OCI-LY1 (cell line): ENCODE measurements at regions not wholly inside any gene's neighbourhood (a gene's known extent, or its start where the extent isn't known, plus 50 kb on each side); places are given as distances from the start of the nearest gene placed in this dataset.

Source experiments
- H2AFZ ChIP-seq: fragments of 200-600 bp; sonication (generic), shearing (Covaris generic); 2 replicates; pipeline ENCODE4 v1.6.0; 2014; ENCODE audit warnings: antibody characterized with exemption, mild to moderate bottlenecking, low read length
- H3F3A ChIP-seq: fragments of 200-600 bp; sonication (generic), shearing (Covaris generic); 2 replicates; pipeline ENCODE4 v1.6.0; 2014; ENCODE audit warnings: mild to moderate bottlenecking, antibody characterized with exemption, low read length, moderate library complexity; ENCODE audit not compliant: insufficient read depth
- H3K27ac ChIP-seq: fragments of 200-600 bp; sonication (generic); 2 replicates; pipeline ENCODE4 v1.5.1; 2014; ENCODE audit warnings: low read length, mixed run types, mild to moderate bottlenecking, low read depth; ENCODE audit not compliant: poor library complexity, severe bottlenecking
- H3K27me3 ChIP-seq: fragments of 200-600 bp; sonication (generic); 2 replicates; pipeline ENCODE4 v1.6.0; 2014; ENCODE audit warnings: antibody characterized with exemption, mild to moderate bottlenecking, low read length, moderate library complexity; ENCODE audit not compliant: insufficient read depth
- H3K36me3 ChIP-seq: fragments of 200-600 bp; sonication (generic); 2 replicates; pipeline ENCODE4 v1.6.1; 2014; ENCODE audit warnings: mild to moderate bottlenecking, antibody characterized with exemption, low read length, moderate library complexity, mixed read lengths; ENCODE audit not compliant: insufficient read depth
- H3K4me1 ChIP-seq: fragments of 200-600 bp; sonication (generic); 2 replicates; pipeline ENCODE4 v1.5.1; 2014; ENCODE audit warnings: mild to moderate bottlenecking, low read length, moderate library complexity; ENCODE audit not compliant: insufficient read depth, severe bottlenecking
- H3K4me2 ChIP-seq: fragments of 200-600 bp; sonication (generic), shearing (Covaris generic); 2 replicates; pipeline ENCODE4 v1.6.1; 2014; ENCODE audit warnings: low read length
- H3K4me3 ChIP-seq: fragments of 200-600 bp; sonication (generic); 2 replicates; pipeline ENCODE4 v1.5.1; 2014; ENCODE audit warnings: low read length, low read depth, mild to moderate bottlenecking, mixed read lengths; ENCODE audit not compliant: poor library complexity, severe bottlenecking
- H3K79me2 ChIP-seq: fragments of 200-600 bp; shearing (Covaris generic); 2 replicates; pipeline ENCODE4 v1.6.1; 2016; ENCODE audit warnings: mixed run types, low read length, mixed read lengths; ENCODE audit not compliant: insufficient read depth
- H3K9ac ChIP-seq: fragments of 200-600 bp; sonication (generic), shearing (Covaris generic); 2 replicates; pipeline ENCODE4 v1.6.1; 2014; ENCODE audit warnings: mild to moderate bottlenecking, low read length, mixed read lengths
- H3K9me2 ChIP-seq: fragments of 200-600 bp; sonication (generic), shearing (Covaris generic); 2 replicates; pipeline ENCODE4 v1.6.1; 2014; ENCODE audit warnings: low read depth, mild to moderate bottlenecking, low read length, mixed read lengths
- H3K9me3 ChIP-seq: fragments of 200-600 bp; shearing (Covaris generic); 2 replicates; pipeline ENCODE4 v1.6.1; 2014; ENCODE audit warnings: low read length, mixed read lengths
- H4K20me1 ChIP-seq: fragments of 200-600 bp; sonication (generic), shearing (Covaris generic); 2 replicates; pipeline ENCODE4 v1.6.0; 2016; ENCODE audit warnings: mild to moderate bottlenecking, low read length; ENCODE audit not compliant: insufficient read depth
- EZH2 ChIP-seq: fragments of 200-600 bp; sonication (generic), shearing (Covaris generic); IDR thresholded peaks from 2 replicates; pipeline ENCODE4 v1.8.0; 2017; ENCODE audit warnings: borderline replicate concordance, mixed run types, mild to moderate bottlenecking, antibody characterized with exemption, low read length, moderate library complexity, mixed read lengths
- TF ChIP-seq, protein P1 (sequence below): fragments of 200-600 bp; sonication (generic), shearing (Covaris generic); IDR thresholded peaks from 2 replicates; pipeline ENCODE4 v1.5.1; 2017; ENCODE audit warnings: mild to moderate bottlenecking, antibody characterized with exemption, low read length, moderate library complexity, mixed read lengths

GRCh38 chr1:90768098-90768497 lies 51.0 kb upstream of the BARHL2 start:
- H3K4me3 ChIP-seq, result no peak overlapping the region
- H3K36me3 ChIP-seq, result no peaks in the 10 kb centered on the region
- no peak overlapping the region for H2AFZ ChIP-seq

More at GRCh38 chr1:90768098-90768497, 51.0 kb upstream of the BARHL2 start:
- no peak overlapping the region for H3K4me2 ChIP-seq
- no peaks in the 10 kb centered on the region for H3K9me2 ChIP-seq
- TF ChIP-seq, protein P1, sequence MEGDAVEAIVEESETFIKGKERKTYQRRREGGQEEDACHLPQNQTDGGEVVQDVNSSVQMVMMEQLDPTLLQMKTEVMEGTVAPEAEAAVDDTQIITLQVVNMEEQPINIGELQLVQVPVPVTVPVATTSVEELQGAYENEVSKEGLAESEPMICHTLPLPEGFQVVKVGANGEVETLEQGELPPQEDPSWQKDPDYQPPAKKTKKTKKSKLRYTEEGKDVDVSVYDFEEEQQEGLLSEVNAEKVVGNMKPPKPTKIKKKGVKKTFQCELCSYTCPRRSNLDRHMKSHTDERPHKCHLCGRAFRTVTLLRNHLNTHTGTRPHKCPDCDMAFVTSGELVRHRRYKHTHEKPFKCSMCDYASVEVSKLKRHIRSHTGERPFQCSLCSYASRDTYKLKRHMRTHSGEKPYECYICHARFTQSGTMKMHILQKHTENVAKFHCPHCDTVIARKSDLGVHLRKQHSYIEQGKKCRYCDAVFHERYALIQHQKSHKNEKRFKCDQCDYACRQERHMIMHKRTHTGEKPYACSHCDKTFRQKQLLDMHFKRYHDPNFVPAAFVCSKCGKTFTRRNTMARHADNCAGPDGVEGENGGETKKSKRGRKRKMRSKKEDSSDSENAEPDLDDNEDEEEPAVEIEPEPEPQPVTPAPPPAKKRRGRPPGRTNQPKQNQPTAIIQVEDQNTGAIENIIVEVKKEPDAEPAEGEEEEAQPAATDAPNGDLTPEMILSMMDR, result no peak
- no peak for TF ChIP-seq EZH2
- H3K79me2 ChIP-seq, result no peaks in the 10 kb centered on the region
- H3K9ac ChIP-seq, result no peak overlapping the region
- H3F3A ChIP-seq, result no peaks in the 10 kb centered on the region
- no peaks in the 10 kb centered on the region for H3K4me1 ChIP-seq
- no peaks in the 10 kb centered on the region for H3K27me3 ChIP-seq
- H3K9me3 ChIP-seq, result no peaks in the 10 kb centered on the region
- no peak overlapping the region for H3K27ac ChIP-seq
- no peaks in the 10 kb centered on the region for H4K20me1 ChIP-seq
